Midbrain (tissue), 1 donor: ENCODE measurements at regions not wholly inside any gene's neighbourhood (a gene's known extent, or its start where the extent isn't known, plus 50 kb on each side); places are given as distances from the start of the nearest gene placed in this dataset.
"Not testable (repeated sequence)": the region's sequence is repeated elsewhere in the genome, so short reads cannot be mapped to it uniquely, and the experiment has no call there.

Source experiments
- DNase-seq: peaks from one replicate; lab custom pipeline; 2025; lab: John Stamatoyannopoulos, UW

- no peak for DNase-seq
Measured at GRCh38 chr6:106800379-106800778, 171.0 kb downstream of the QRSL1 start.

GRCh38 chr6:106799031-106799894 is 169.9 kb downstream of the QRSL1 start:
- DNase-seq: no peak

GRCh38 chr6:106797186-106797585 is 167.8 kb downstream of the QRSL1 start:
- no peak for DNase-seq

- no peak for DNase-seq
Measured at GRCh38 chr6:106796781-106797180, 167.4 kb downstream of the QRSL1 start.

GRCh38 chr6:106794129-106794528 is 164.8 kb downstream of the QRSL1 start:
- DNase-seq: no peak

GRCh38 chr6:106792536-106793236 is 163.3 kb downstream of the QRSL1 start:
- DNase-seq: no peak

GRCh38 chr6:106790935-106791334 is 161.6 kb downstream of the QRSL1 start:
- DNase-seq: no peak

- DNase-seq: no peak
Measured at GRCh38 chr6:106790149-106790770, 160.9 kb downstream of the QRSL1 start.

- no peak for DNase-seq
Measured at GRCh38 chr6:106789428-106790148, 160.2 kb downstream of the QRSL1 start.

GRCh38 chr6:106788761-106789160 is 159.4 kb downstream of the QRSL1 start:
- no peak for DNase-seq

GRCh38 chr6:106787327-106788196 is 158.2 kb downstream of the QRSL1 start:
- DNase-seq: no peak

- DNase-seq: no peak
Measured at GRCh38 chr6:106785298-106785697, 155.9 kb downstream of the QRSL1 start.

GRCh38 chr6:106783640-106784566 is 154.5 kb downstream of the QRSL1 start:
- DNase-seq: no peak

GRCh38 chr6:106782536-106783285 is 153.3 kb downstream of the QRSL1 start:
- DNase-seq: peak; percentile 2

GRCh38 chr6:106779552-106779951 is 150.2 kb downstream of the QRSL1 start:
- DNase-seq: not testable (repeated sequence)

GRCh38 chr6:106778943-106779342 is 149.6 kb downstream of the QRSL1 start:
- DNase-seq: no peak

- DNase-seq: no peak
Measured at GRCh38 chr6:106773996-106774629, 144.7 kb downstream of the QRSL1 start.

- no peak for DNase-seq
Measured at GRCh38 chr6:106773522-106773921, 144.1 kb downstream of the QRSL1 start.
